GM12878 (cell line): ENCODE measurements at regions not wholly inside any gene's neighbourhood (a gene's known extent, or its start where the extent isn't known, plus 50 kb on each side); places are given as distances from the start of the nearest gene placed in this dataset.

ENCODE experiments used
- ASH2L ChIP-seq: fragments of 300-600, 200-600 bp; sonication (generic); IDR thresholded peaks from 2 replicates; pipeline ENCODE4 v1.6.1; 2017; ENCODE audit warnings: low read depth, mild to moderate bottlenecking, borderline replicate concordance
- CTCF ChIP-seq, 3 experiments: IDR thresholded peaks in 2 of 3; conservative IDR thresholded peaks in 1 of 3; 2 replicates each; pipeline ENCODE4 v1.5.1; 2011; ENCODE audit warnings: low read depth in 3 of 3, low read length in 3 of 3, mild to moderate bottlenecking in 3 of 3, control low read depth in 2 of 3, moderate library complexity in 2 of 3, inconsistent platforms in 1 of 3, mixed read lengths in 1 of 3; ENCODE audit not compliant: control insufficient read depth in 2 of 3, insufficient read depth in 1 of 3; ENCODE audit errors: extremely low read depth in 1 of 3
- PKNOX1 ChIP-seq: fragments of 450-650 bp; IDR thresholded peaks from 2 replicates; pipeline ENCODE4 v1.6.1; 2016; ENCODE audit warnings: mild to moderate bottlenecking
- RFX5 ChIP-seq: IDR thresholded peaks from 2 replicates; pipeline ENCODE4 v1.6.1; 2011; ENCODE audit warnings: low read depth, low read length, improper control_type of control experiment
- SIN3A ChIP-seq: IDR thresholded peaks from 2 replicates; pipeline ENCODE4 v1.6.1; 2012; ENCODE audit warnings: low read depth, low read length, improper control_type of control experiment
- SMC3 ChIP-seq: IDR thresholded peaks from 2 replicates; pipeline ENCODE4 v1.6.1; 2011; ENCODE audit warnings: low read length, improper control_type of control experiment, borderline replicate concordance

GRCh38 chr1:38268226-38268625, 221.6 kb upstream of the POU3F1 start:
- TF ChIP-seq CTCF (IDR thresholded peaks at IDR 0.05 in 2 of 3, conservative IDR thresholded peaks at IDR 0.05 in 1 of 3; ENCODE audit: control insufficient read depth in 2 of 3, extremely low read depth in 1 of 3, insufficient read depth in 1 of 3, low read depth in 3 of 3, low read length in 3 of 3) (no peak), RFX5 (no peak), SIN3A (no peak), PKNOX1 (no peak), ASH2L (no peak), SMC3 (no peak)
